ENCODE measurements at regions not wholly inside any gene's neighbourhood (a gene's known extent, or its start where the extent isn't known, plus 50 kb on each side); places are given as distances from the start of the nearest gene placed in this dataset.

- TF ChIP-seq CTCF (conservative IDR thresholded peaks at IDR 0.05; ENCODE audit: low read depth in 2 of 2) (no peak), EZH2phosphoT487 (IDR thresholded peaks at IDR 0.05; ENCODE audit: unreplicated experiment) (no peak), REST (IDR thresholded peaks at IDR 0.05; ENCODE audit: unreplicated experiment) (no peak), EZH2 (IDR thresholded peaks at IDR 0.05; ENCODE audit: low read depth, unreplicated experiment) (no peak), CREB1 (CRISPR knock-in tag; IDR thresholded peaks at IDR 0.05; ENCODE audit: low read depth) (no peak), POLR2AphosphoS5 (IDR thresholded peaks at IDR 0.05; ENCODE audit: low read depth) (no peak), JUNB (IDR thresholded peaks at IDR 0.05; ENCODE audit: unreplicated experiment) (no peak), STAT1 (IDR thresholded peaks at IDR 0.05; ENCODE audit: unreplicated experiment) (no peak), ZNF114 (CRISPR knock-in tag; IDR thresholded peaks at IDR 0.05) (no peak), ZNF331 (CRISPR knock-in tag; IDR thresholded peaks at IDR 0.05; ENCODE audit: low read depth) (no peak), ETS1 (IDR thresholded peaks at IDR 0.05) (no peak), NANOG (IDR thresholded peaks at IDR 0.05; ENCODE audit: borderline replicate concordance) (no peak)
Observed at GRCh38 chr4:104592183-104592582, 97.5 kb upstream of the CXXC4 start.
